MM.1S (cell line): ENCODE measurements at regions not wholly inside any gene's neighbourhood (a gene's known extent, or its start where the extent isn't known, plus 50 kb on each side); places are given as distances from the start of the nearest gene placed in this dataset.

ENCODE experiments used
- DNase-seq: peaks from one replicate; pipeline ENCODE4 v3.0.0-alpha.2; 2015
- H2AFZ ChIP-seq: fragments of 300-600 bp; sonication (generic); 2 replicates; pipeline ENCODE4 v1.6.0; 2016; ENCODE audit warnings: antibody characterized with exemption, low read length
- H3F3A ChIP-seq: fragments of 300-600 bp; sonication (generic); 2 replicates; pipeline ENCODE4 v1.6.1; 2016; ENCODE audit warnings: mild to moderate bottlenecking, antibody characterized with exemption, low read length, moderate library complexity, mixed read lengths; ENCODE audit not compliant: insufficient read depth
- H3K27ac ChIP-seq: fragments of 300-600 bp; sonication (generic); 2 replicates; pipeline ENCODE4 v1.5.1; 2016; ENCODE audit warnings: mild to moderate bottlenecking, low read length
- H3K27me3 ChIP-seq: fragments of 300-600 bp; sonication (generic); replicated peaks from 2 replicates; pipeline ENCODE4 v1.6.0; 2016; ENCODE audit warnings: low read length; ENCODE audit not compliant: insufficient read depth
- H3K36me3 ChIP-seq: fragments of 300-600 bp; sonication (generic); replicated peaks from 2 replicates; pipeline ENCODE4 v1.6.1; 2016; ENCODE audit warnings: mild to moderate bottlenecking, low read length, mixed read lengths; ENCODE audit not compliant: insufficient read depth
- H3K4me1 ChIP-seq: fragments of 300-600 bp; sonication (generic); 2 replicates; pipeline ENCODE4 v1.6.1; 2016; ENCODE audit warnings: low read length, mixed read lengths
- H3K4me2 ChIP-seq: fragments of 300-600 bp; sonication (generic); 2 replicates; pipeline ENCODE4 v1.6.0; 2016; ENCODE audit warnings: low read depth, low read length
- H3K4me3 ChIP-seq: fragments of 300-600 bp; sonication (generic); 2 replicates; pipeline ENCODE4 v1.5.1; 2016; ENCODE audit warnings: low read length, mixed read lengths
- H3K79me2 ChIP-seq: fragments of 300-600 bp; sonication (generic); 2 replicates; pipeline ENCODE4 v1.6.1; 2016; ENCODE audit warnings: mixed run types, low read length, mixed read lengths
- H3K9ac ChIP-seq: fragments of 300-600 bp; sonication (generic); 2 replicates; pipeline ENCODE4 v1.6.1; 2016; ENCODE audit warnings: low read length, mixed read lengths
- H3K9me2 ChIP-seq: fragments of 300-600 bp; sonication (generic); replicated peaks from 2 replicates; pipeline ENCODE4 v1.6.1; 2016; ENCODE audit warnings: mild to moderate bottlenecking, low read length, mixed read lengths; ENCODE audit not compliant: insufficient read depth
- H3K9me3 ChIP-seq: fragments of 300-600 bp; sonication (generic); replicated peaks from 2 replicates; pipeline ENCODE4 v1.6.1; 2016; ENCODE audit warnings: mild to moderate bottlenecking, low read length, mixed read lengths; ENCODE audit not compliant: insufficient read depth
- H4K20me1 ChIP-seq: fragments of 300-600 bp; sonication (generic); 2 replicates; pipeline ENCODE4 v1.6.1; 2016; ENCODE audit warnings: mild to moderate bottlenecking, low read length, moderate library complexity, mixed read lengths; ENCODE audit not compliant: insufficient read depth
- CTCF ChIP-seq: fragments of 300-600 bp; sonication (generic); IDR thresholded peaks from 2 replicates; pipeline ENCODE4 v1.5.1; 2016; ENCODE audit warnings: antibody characterized with exemption, low read length, mixed read lengths
- EZH2 ChIP-seq: fragments of 300-600 bp; sonication (generic); optimal IDR thresholded peaks from 2 replicates; pipeline ENCODE3; 2017; ENCODE audit warnings: low read depth, mild to moderate bottlenecking, antibody characterized with exemption, low read length, mixed read lengths
- EZH2phosphoT487 ChIP-seq: fragments of 300-600 bp; sonication (generic); IDR thresholded peaks from 2 replicates; pipeline ENCODE4 v1.6.1; 2018; ENCODE audit warnings: antibody characterized with exemption, low read length

DNA sequence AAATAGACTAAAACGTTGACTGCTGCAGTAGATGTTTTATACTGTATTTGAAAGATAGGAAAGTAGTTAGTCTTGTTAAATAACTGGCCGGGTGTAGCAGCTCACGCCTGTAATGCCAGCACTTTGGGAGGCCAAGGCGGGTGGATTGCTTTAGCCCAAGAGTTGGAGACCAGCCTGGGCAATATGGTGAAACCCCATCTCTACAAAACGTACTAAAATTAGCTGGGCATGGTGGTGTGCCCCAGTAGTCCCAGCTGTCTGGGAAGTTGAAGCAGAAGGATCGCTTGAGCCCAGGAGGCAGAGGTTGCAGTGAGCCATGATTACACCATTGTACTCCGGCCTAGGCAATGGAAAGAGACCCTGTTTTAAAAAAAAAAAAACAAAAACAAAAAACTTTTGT lies 60.5 kb upstream of the ULK4 start:
- Histone ChIP-seq H4K20me1 (peaks cover 6% of the 10 kb centered on the region), H3K27me3 (no peaks in the 10 kb centered on the region), H3K27ac (no peak overlapping the region), H3K4me1 (peaks cover 21% of the 10 kb centered on the region), H3K79me2 (peaks cover 98% of the 10 kb centered on the region), H3F3A (peaks cover 21% of the 10 kb centered on the region), H3K9me3 (no peaks in the 10 kb centered on the region), H3K9ac (no peak overlapping the region), H2AFZ (no peak overlapping the region), H3K4me2 (no peak overlapping the region), H3K9me2 (no peaks in the 10 kb centered on the region), H3K36me3 (no peaks in the 10 kb centered on the region), H3K4me3 (no peak overlapping the region)
- no peak for DNase-seq
- TF ChIP-seq CTCF: no peak

- H3F3A ChIP-seq: peaks cover 16% of the 10 kb centered on the region
- no peak overlapping the region for H2AFZ ChIP-seq
- no peak overlapping the region for H3K27ac ChIP-seq
- H4K20me1 ChIP-seq: peaks cover 6% of the 10 kb centered on the region
- no peak overlapping the region for H3K4me2 ChIP-seq
- H3K4me1 ChIP-seq: peaks cover 18% of the 10 kb centered on the region
- TF ChIP-seq EZH2phosphoT487 (no peak), CTCF (no peak), EZH2 (no peak)
- no peak overlapping the region for H3K4me3 ChIP-seq
- H3K27me3 ChIP-seq: no peaks in the 10 kb centered on the region
- H3K9me2 ChIP-seq: no peaks in the 10 kb centered on the region
- no peak for DNase-seq
- no peaks in the 10 kb centered on the region for H3K9me3 ChIP-seq
- no peak overlapping the region for H3K9ac ChIP-seq
- H3K79me2 ChIP-seq: peaks cover 98% of the 10 kb centered on the region
- H3K36me3 ChIP-seq: no peaks in the 10 kb centered on the region
Observed at GRCh38 chr3:42020684-42021307, 58.9 kb upstream of the ULK4 start.

GRCh38 chr3:42019953-42020260 lies 58.0 kb upstream of the ULK4 start:
- no peak overlapping the region for H3K4me3 ChIP-seq

More at GRCh38 chr3:42019953-42020260, 58.0 kb upstream of the ULK4 start:
- H3K4me1 ChIP-seq: peaks cover 19% of the 10 kb centered on the region
- no peak overlapping the region for H3K27ac ChIP-seq
- peaks cover 100% of the 10 kb centered on the region for H3K79me2 ChIP-seq
- no peak overlapping the region for H2AFZ ChIP-seq
- H3K9me2 ChIP-seq: no peaks in the 10 kb centered on the region
- H3K9me3 ChIP-seq: no peaks in the 10 kb centered on the region
- DNase-seq: no peak
- H3K27me3 ChIP-seq: no peaks in the 10 kb centered on the region
- H4K20me1 ChIP-seq: peaks cover 10% of the 10 kb centered on the region
- no peaks in the 10 kb centered on the region for H3K36me3 ChIP-seq
- H3K4me2 ChIP-seq: no peak overlapping the region
- H3F3A ChIP-seq: peaks cover 11% of the 10 kb centered on the region
- TF ChIP-seq CTCF: no peak
- H3K9ac ChIP-seq: no peak overlapping the region
